ENCODE measurements at regions not wholly inside any gene's neighbourhood (a gene's known extent, or its start where the extent isn't known, plus 50 kb on each side); places are given as distances from the start of the nearest gene placed in this dataset.

- TF ChIP-seq REST (IDR thresholded peaks at IDR 0.05; ENCODE audit: insufficient read depth in 1 of 2, low read depth in 2 of 2, low read length in 1 of 2) (no peak), CTCF (IDR thresholded peaks at IDR 0.05) (no peak), POLR2AphosphoS5 (IDR thresholded peaks at IDR 0.05; ENCODE audit: low read depth, low read length) (no peak), SIN3A (IDR thresholded peaks at IDR 0.05; ENCODE audit: borderline replicate concordance, insufficient read depth, low read depth, low read length) (no peak)
Measured at GRCh38 chr9:85268131-85268530, 473.6 kb downstream of the AGTPBP1 start.
